CD14-positive monocyte (primary cell): ENCODE measurements at regions not wholly inside any gene's neighbourhood (a gene's known extent, or its start where the extent isn't known, plus 50 kb on each side); places are given as distances from the start of the nearest gene placed in this dataset.

ENCODE experiments used
- DNase-seq, 3 donors: peaks; one replicate each; pipeline ENCODE4 v3.0.0-alpha.2; 2011 to 2022
- H2AFZ ChIP-seq: 2 replicates; pipeline ENCODE4 v1.6.0; 2012; ENCODE audit warnings: mild to moderate bottlenecking, low read depth, low read length, inconsistent platforms; ENCODE audit not compliant: insufficient read depth, poor library complexity, severe bottlenecking
- H3K27ac ChIP-seq, 2 donors: 1 replicate in 1 of 2; 2 replicates in 1 of 2; pipeline ENCODE4 v1.5.1; 2012 to 2013; ENCODE audit warnings: low read length in 2 of 2, control low read depth in 1 of 2, inconsistent platforms in 1 of 2, low read depth in 1 of 2, mild to moderate bottlenecking in 1 of 2
- H3K27me3 ChIP-seq, 2 donors: one replicate each; pipeline versions ENCODE4 v1.6.0 to v1.6.1; 2011 to 2013; ENCODE audit warnings: low read length in 2 of 2; ENCODE audit not compliant: control insufficient read depth in 2 of 2, insufficient read depth in 2 of 2
- H3K36me3 ChIP-seq, 2 donors: replicated peaks in 1 of 2; 1 replicate in 1 of 2; 2 replicates in 1 of 2; pipeline versions ENCODE4 v1.5.1 to v1.6.1; 2012 to 2013; ENCODE audit warnings: low read length in 2 of 2, control low read depth in 1 of 2, inconsistent platforms in 1 of 2, mild to moderate bottlenecking in 1 of 2; ENCODE audit not compliant: insufficient read depth in 2 of 2, control insufficient read depth in 1 of 2
- H3K4me1 ChIP-seq, 2 donors: 1 replicate in 1 of 2; 2 replicates in 1 of 2; pipeline versions ENCODE4 v1.5.1 to v1.6.1; 2012 to 2013; ENCODE audit warnings: low read length in 2 of 2, control low read depth in 1 of 2, inconsistent platforms in 1 of 2, mild to moderate bottlenecking in 1 of 2, moderate library complexity in 1 of 2; ENCODE audit not compliant: insufficient read depth in 2 of 2, control insufficient read depth in 1 of 2
- H3K4me2 ChIP-seq: replicated peaks from 2 replicates; pipeline ENCODE3; 2012; ENCODE audit warnings: low read length, moderate library complexity, mild to moderate bottlenecking; ENCODE audit not compliant: poor library complexity, severe bottlenecking; ENCODE audit errors: extremely low read depth
- H3K4me3 ChIP-seq, 3 experiments: fragments of 200-600 bp in 1 of 3; sonication (generic) in 1 of 3; replicated peaks in 1 of 3; 1 replicate in 2 of 3; 2 replicates in 1 of 3; pipeline ENCODE4 v1.5.1; 2011 to 2013; ENCODE audit warnings: low read length in 3 of 3, mild to moderate bottlenecking in 3 of 3, control low read depth in 2 of 3, low read depth in 2 of 3, inconsistent platforms in 1 of 3, moderate library complexity in 1 of 3
- H3K79me2 ChIP-seq: 2 replicates; pipeline ENCODE4 v1.6.0; 2012; ENCODE audit warnings: mild to moderate bottlenecking, control low read depth, inconsistent platforms, low read length, moderate library complexity; ENCODE audit not compliant: insufficient read depth
- H3K9ac ChIP-seq: 2 replicates; pipeline ENCODE4 v1.6.0; 2017; ENCODE audit warnings: low read length, mild to moderate bottlenecking; ENCODE audit not compliant: insufficient read depth, poor library complexity, severe bottlenecking
- H3K9me3 ChIP-seq, 2 donors: replicated peaks in 1 of 2; 1 replicate in 1 of 2; 2 replicates in 1 of 2; pipeline versions ENCODE4 v1.5.1 to v1.6.1; 2012 to 2013; ENCODE audit warnings: low read length in 2 of 2, control low read depth in 1 of 2; ENCODE audit not compliant: control insufficient read depth in 1 of 2, insufficient read depth in 1 of 2
- H4K20me1 ChIP-seq: 2 replicates; pipeline ENCODE4 v1.6.0; 2012; ENCODE audit warnings: mild to moderate bottlenecking, low read length, control low read depth, moderate library complexity; ENCODE audit not compliant: insufficient read depth
- H3K27ac Mint-ChIP-seq, 7 donors: one replicate each; pipeline ENCODE4 v1.8.0; 2020; ENCODE audit warnings: mild to moderate bottlenecking in 7 of 7, mixed read lengths in 7 of 7, moderate library complexity in 6 of 7, inconsistent platforms in 2 of 7
- H3K27me3 Mint-ChIP-seq, 3 donors: one replicate each; pipeline ENCODE4 v1.8.0; 2021 to 2022; ENCODE audit warnings: low read depth in 3 of 3, mild to moderate bottlenecking in 3 of 3, mixed read lengths in 3 of 3, moderate library complexity in 3 of 3, inconsistent platforms in 1 of 3
- H3K36me3 Mint-ChIP-seq, 2 donors: one replicate each; pipeline ENCODE4 v1.8.0; 2020; ENCODE audit warnings: mixed read lengths in 2 of 2, inconsistent platforms in 1 of 2, mild to moderate bottlenecking in 1 of 2
- H3K4me1 Mint-ChIP-seq: one replicate; pipeline ENCODE4 v1.8.0; 2020; ENCODE audit warnings: mild to moderate bottlenecking, mixed read lengths
- H3K4me3 Mint-ChIP-seq, 2 donors: one replicate each; pipeline ENCODE4 v1.8.0; 2020; ENCODE audit warnings: mild to moderate bottlenecking in 2 of 2, mixed read lengths in 2 of 2, moderate library complexity in 1 of 2
- H3K9me3 Mint-ChIP-seq, 7 donors: one replicate each; pipeline ENCODE4 v1.8.0; 2020 to 2022; ENCODE audit warnings: mixed read lengths in 7 of 7, mild to moderate bottlenecking in 6 of 7, moderate library complexity in 6 of 7, inconsistent platforms in 2 of 7
- CTCF ChIP-seq: fragments of 200-600 bp; IDR thresholded peaks from one replicate; pipeline ENCODE4 v1.8.0; 2022; ENCODE audit warnings: antibody characterized with exemption, mild to moderate bottlenecking
- WGBS: methylation state at CpG from one replicate; pipeline ENCODE4 v1.1.5; 2013; ENCODE audit warnings: missing lambda C conversion rate; ENCODE audit not compliant: insufficient coverage; 5-methylcytosine and 5-hydroxymethylcytosine counted together
- intact Hi-C, 2 donors: fragments of 100-400 bp; cut with micrococcal nuclease; formaldehyde crosslinking; loops; one replicate each; pipeline versions ENCODE4 v1.15.0 to v1.15.1; 2023

- DNase-seq: no peak
- Histone ChIP-seq H3K9ac (no peak overlapping the region), H3K4me1 (peaks cover 2 to 6% of the 10 kb centered on the region in 2 donors), H3K9me3 (peaks cover 8 to 45% of the 10 kb centered on the region in 2 donors), H4K20me1 (no peaks in the 10 kb centered on the region), H3K27ac (no peak overlapping the region), H3K79me2 (no peaks in the 10 kb centered on the region), H3K36me3 (no peaks in the 10 kb centered on the region), H3K4me2 (no peak overlapping the region), H3K27me3 (peaks cover 77 to 97% of the 10 kb centered on the region in 2 donors), H2AFZ (no peak overlapping the region), H3K4me3 (no peak overlapping the region)
- Mint-ChIP-seq H3K27ac (no peak overlapping the region), H3K4me1 (peaks cover 15% of the 10 kb centered on the region), H3K27me3 (peaks cover 72 to 87% (median 86%) of the 10 kb centered on the region in 3 donors), H3K9me3 (peaks cover 0 to 15% (median 3%) of the 10 kb centered on the region in 7 donors), H3K36me3 (peaks cover 2 to 5% of the 10 kb centered on the region in 2 donors), H3K4me3 (peak overlapping the region in 1 of 2 donors; percentile 48)
- no peak for TF ChIP-seq CTCF
- intact Hi-C loops: no loop called here
- no CpG with 5 or more reads among the region's 1 CpG for WGBS
Observed at GRCh38 chr5:73229271-73229670, 56.3 kb downstream of the TMEM174 start.

DNA sequence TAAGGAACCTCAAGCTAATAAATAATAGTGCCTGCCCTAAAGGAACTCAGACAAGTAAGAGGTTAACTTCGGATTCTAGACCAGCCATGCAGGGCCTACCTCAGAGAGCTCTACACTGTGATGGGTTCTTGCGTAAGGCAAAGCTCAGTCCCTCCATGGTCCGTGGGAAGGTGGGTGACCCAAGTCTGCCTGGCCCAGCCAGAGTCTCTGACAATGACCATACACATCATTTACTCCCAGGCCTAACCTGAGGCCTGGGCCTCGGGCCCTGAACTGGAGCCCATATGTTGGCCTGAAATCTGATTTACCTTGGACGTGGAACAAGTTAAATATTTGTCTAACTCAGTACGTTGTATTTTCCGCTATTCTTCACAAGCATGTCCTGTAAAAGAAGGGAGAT is 55.1 kb downstream of the TMEM174 start:
- Histone ChIP-seq H3K27ac (no peak overlapping the region), H3K36me3 (no peaks in the 10 kb centered on the region), H4K20me1 (no peaks in the 10 kb centered on the region), H3K4me2 (no peak overlapping the region), H3K4me1 (peaks cover 0 to under 1% of the 10 kb centered on the region in 2 donors), H3K4me3 (no peak overlapping the region), H3K9me3 (peaks cover 5 to 36% of the 10 kb centered on the region in 2 donors), H3K79me2 (no peaks in the 10 kb centered on the region), H3K9ac (no peak overlapping the region), H3K27me3 (peaks cover 72 to 93% of the 10 kb centered on the region in 2 donors), H2AFZ (no peak overlapping the region)
- Mint-ChIP-seq H3K27ac (no peak overlapping the region), H3K4me3 (peak overlapping the region in 1 of 2 donors; percentile 51), H3K36me3 (peaks cover 2 to 5% of the 10 kb centered on the region in 2 donors), H3K9me3 (peaks cover 0 to 12% (median 3%) of the 10 kb centered on the region in 7 donors), H3K27me3 (peaks cover 66 to 85% (median 81%) of the 10 kb centered on the region in 3 donors), H3K4me1 (peaks cover 9% of the 10 kb centered on the region)
- 86% methylated on average over 7 of the region's 7 CpGs for WGBS
- intact Hi-C loops: no loop called here
- TF ChIP-seq CTCF: no peak
- DNase-seq: no peak
